Tibial nerve (tissue), 4 donors: ENCODE measurements at regions not wholly inside any gene's neighbourhood (a gene's known extent, or its start where the extent isn't known, plus 50 kb on each side); places are given as distances from the start of the nearest gene placed in this dataset.

Source experiments
- DNase-seq, 2 donors: peaks; one replicate each; pipeline ENCODE4 v3.0.0-alpha.2; 2019; ENCODE audit warnings: low spot score in 2 of 2
- H3K27ac ChIP-seq, 4 donors: fragments of 200-600 bp; sonication (generic) in 3 of 4; one replicate each; pipeline ENCODE4 v1.5.1; 2017 to 2019; ENCODE audit warnings: mild to moderate bottlenecking in 1 of 4
- H3K27me3 ChIP-seq, 2 donors: fragments of 200-600 bp; sonication (generic) in 1 of 2; one replicate each; pipeline versions ENCODE4 v1.5.1 to v1.6.0; 2017 to 2019
- H3K36me3 ChIP-seq, 3 donors: fragments of 200-600 bp; sonication (generic); one replicate each; pipeline ENCODE4 v1.5.1; 2018 to 2019
- H3K4me1 ChIP-seq, 4 donors: fragments of 200-600 bp; sonication (generic) in 3 of 4; one replicate each; pipeline ENCODE4 v1.5.1; 2017 to 2019
- H3K4me3 ChIP-seq, 4 donors: fragments of 200-600 bp; sonication (generic) in 3 of 4; one replicate each; pipeline ENCODE4 v1.5.1; 2017 to 2019; ENCODE audit warnings: mild to moderate bottlenecking in 1 of 4, moderate library complexity in 1 of 4
- H3K9me3 ChIP-seq, 4 donors: fragments of 200-600 bp; sonication (generic) in 3 of 4; one replicate each; pipeline ENCODE4 v1.5.1; 2017 to 2019
- CTCF ChIP-seq, 5 experiments: fragments of 200-600 bp in 3 of 5; fragments of 450-650 bp in 2 of 5; sonication (generic) in 3 of 5; IDR thresholded peaks; one replicate each; pipeline ENCODE4 v1.5.1; 2016 to 2019; ENCODE audit warnings: antibody characterized with exemption in 5 of 5, mild to moderate bottlenecking in 3 of 5, moderate library complexity in 2 of 5
- EP300 ChIP-seq, 2 donors: sonication (generic); formaldehyde crosslinking; IDR thresholded peaks; one replicate each; pipeline ENCODE4 v1.6.1; 2017; ENCODE audit warnings: antibody characterized with exemption in 2 of 2, mild to moderate bottlenecking in 1 of 2
- POLR2A ChIP-seq, 2 donors: fragments of 450-650 bp; IDR thresholded peaks; one replicate each; pipeline ENCODE4 v1.6.1; 2017; ENCODE audit warnings: antibody characterized with exemption in 2 of 2, mild to moderate bottlenecking in 2 of 2, moderate library complexity in 2 of 2
- WGBS, 2 donors: methylation state at CpG; one replicate each; pipeline ENCODE4 v1.1.5; 2018; 5-methylcytosine and 5-hydroxymethylcytosine counted together

GRCh38 chr13:40470660-40471059, 195.8 kb downstream of the FOXO1 start:
- Histone ChIP-seq H3K4me3 (no peak overlapping the region), H3K36me3 (no peaks in the 10 kb centered on the region), H3K27me3 (no peaks in the 10 kb centered on the region), H3K4me1 (peaks cover 0 to 19% (median 3%) of the 10 kb centered on the region in 4 donors), H3K27ac (peak overlapping the region; percentile 67 to 87 (median 78)), H3K9me3 (no peaks in the 10 kb centered on the region)
- peak; percentile 27 to 69 for DNase-seq
- TF ChIP-seq EP300 (IDR thresholded peaks at IDR 0.05): peak in 1 of 2 donors; percentile 60
- TF ChIP-seq POLR2A (IDR thresholded peaks at IDR 0.05): no peak
- WGBS, 2 donors: 46 to 67% methylated on average over 4 of the region's 4 CpGs

GRCh38 chr13:40471076-40471475, 195.4 kb downstream of the FOXO1 start:
- Histone ChIP-seq H3K36me3 (no peaks in the 10 kb centered on the region), H3K4me1 (peaks cover 0 to 21% (median 3%) of the 10 kb centered on the region in 4 donors), H3K27ac (peak overlapping the region; percentile 31 to 87 (median 69)), H3K9me3 (no peaks in the 10 kb centered on the region), H3K4me3 (no peak overlapping the region), H3K27me3 (no peaks in the 10 kb centered on the region)
- no peak for TF ChIP-seq EP300 (IDR thresholded peaks at IDR 0.05)
- TF ChIP-seq POLR2A (IDR thresholded peaks at IDR 0.05): no peak
- TF ChIP-seq CTCF (IDR thresholded peaks at IDR 0.05): no peak
- no peak for DNase-seq
- WGBS, 2 donors: 81 to 82% methylated on average over 5 of the region's 5 CpGs

GRCh38 chr13:40471911-40472310, 194.5 kb downstream of the FOXO1 start:
- Histone ChIP-seq H3K9me3 (no peaks in the 10 kb centered on the region), H3K27ac (peak overlapping the region in 1 of 4 donors; percentile 87), H3K4me1 (peaks cover 0 to 30% (median 3%) of the 10 kb centered on the region in 4 donors), H3K36me3 (no peaks in the 10 kb centered on the region), H3K4me3 (no peak overlapping the region), H3K27me3 (no peaks in the 10 kb centered on the region)
- WGBS, 2 donors: 96% methylated on average over 10 of the region's 10 CpGs
- DNase-seq: no peak
- TF ChIP-seq POLR2A (IDR thresholded peaks at IDR 0.05): no peak
- TF ChIP-seq EP300 (IDR thresholded peaks at IDR 0.05): no peak
- TF ChIP-seq CTCF (IDR thresholded peaks at IDR 0.05): no peak

- 83% methylated on average over 7 to 8 of the region's 8 CpGs for WGBS, 2 donors
- no peak for DNase-seq
- no peaks in the 10 kb centered on the region for H3K36me3 ChIP-seq
- H3K9me3 ChIP-seq: no peaks in the 10 kb centered on the region
- TF ChIP-seq CTCF (IDR thresholded peaks at IDR 0.05) (no peak), EP300 (IDR thresholded peaks at IDR 0.05) (no peak), POLR2A (IDR thresholded peaks at IDR 0.05) (no peak)
- no peaks in the 10 kb centered on the region for H3K27me3 ChIP-seq
- no peak overlapping the region for H3K4me3 ChIP-seq
- no peak overlapping the region for H3K27ac ChIP-seq
- peaks cover 0 to 37% (median 10%) of the 10 kb centered on the region in 4 donors for H3K4me1 ChIP-seq
Observed at GRCh38 chr13:40472427-40473220, 193.8 kb downstream of the FOXO1 start.

- peaks cover 0 to 56% (median 24%) of the 10 kb centered on the region in 4 donors for H3K4me1 ChIP-seq
- no peaks in the 10 kb centered on the region for H3K36me3 ChIP-seq
- TF ChIP-seq CTCF (IDR thresholded peaks at IDR 0.05) (no peak), EP300 (IDR thresholded peaks at IDR 0.05) (no peak), POLR2A (IDR thresholded peaks at IDR 0.05) (no peak)
- H3K9me3 ChIP-seq: no peaks in the 10 kb centered on the region
- WGBS, 2 donors: 93 to 97% methylated on average over 3 of the region's 3 CpGs
- no peaks in the 10 kb centered on the region for H3K27me3 ChIP-seq
- H3K4me3 ChIP-seq: no peak overlapping the region
- no peak for DNase-seq
- peak overlapping the region in 1 of 4 donors; percentile 89 for H3K27ac ChIP-seq
Observed at GRCh38 chr13:40475617-40476016, 190.8 kb downstream of the FOXO1 start.
